SK-N-MC (cell line): ENCODE measurements at regions not wholly inside any gene's neighbourhood (a gene's known extent, or its start where the extent isn't known, plus 50 kb on each side); places are given as distances from the start of the nearest gene placed in this dataset.

ENCODE experiments used
- EZH2 ChIP-seq: fragments of 200-600 bp; sonication (generic); IDR thresholded peaks from one replicate; pipeline ENCODE4 v1.6.1; 2017; ENCODE audit warnings: antibody characterized with exemption
- POLR2AphosphoS5 ChIP-seq: IDR thresholded peaks from 2 replicates; pipeline ENCODE4 v1.6.1; 2012; ENCODE audit warnings: mild to moderate bottlenecking, low read depth, low read length, borderline replicate concordance

DNA sequence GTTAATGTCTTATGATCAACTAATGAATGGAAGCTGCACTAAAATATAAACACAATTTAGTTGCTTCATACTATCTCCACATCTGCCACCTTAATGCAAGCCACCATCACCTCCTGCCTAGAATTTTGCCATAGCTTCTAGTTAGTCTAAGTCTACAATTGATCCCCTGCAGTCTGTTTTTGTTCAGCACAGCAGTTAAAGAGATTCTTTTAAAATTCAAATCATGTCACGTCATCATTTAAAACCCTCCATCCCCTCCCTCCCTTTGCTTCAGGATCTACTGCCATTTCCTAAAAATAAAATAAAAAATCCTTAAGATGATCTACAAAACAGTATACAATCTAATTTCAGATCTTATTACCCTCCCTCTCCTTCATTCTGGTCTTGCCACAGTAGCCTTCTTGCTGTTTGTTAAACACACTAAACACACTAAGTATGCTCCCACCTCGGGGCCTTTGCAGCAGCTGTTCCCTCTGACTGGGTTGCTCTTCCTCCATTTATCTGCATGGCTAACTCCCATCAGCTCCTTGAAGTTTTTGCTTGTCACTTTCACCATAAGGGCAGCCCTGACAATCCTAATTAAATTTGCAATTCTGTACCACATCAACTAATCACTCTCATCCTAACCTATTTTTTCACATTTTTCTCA, 97.0 kb upstream of the FOXP2 start:
- TF ChIP-seq POLR2AphosphoS5: no peak
- TF ChIP-seq EZH2: no peak
